HG02571 (cell line): ENCODE measurements at regions not wholly inside any gene's neighbourhood (a gene's known extent, or its start where the extent isn't known, plus 50 kb on each side); places are given as distances from the start of the nearest gene placed in this dataset.
"Not testable (repeated sequence)": the region's sequence is repeated elsewhere in the genome, so short reads cannot be mapped to it uniquely, and the experiment has no call there.

Experiments
- ATAC-seq: cut with Tn5 transposase; IDR thresholded peaks from one replicate; pipeline ENCODE4 v1.9.1; 2021; ENCODE audit warnings: mild to moderate bottlenecking, moderate library complexity; ENCODE audit not compliant: unreplicated experiment

- ATAC-seq = no peak
These were observed 105.3 kb downstream of the CXCL12 start for GRCh38 chr10:44279426-44280126.

DNA sequence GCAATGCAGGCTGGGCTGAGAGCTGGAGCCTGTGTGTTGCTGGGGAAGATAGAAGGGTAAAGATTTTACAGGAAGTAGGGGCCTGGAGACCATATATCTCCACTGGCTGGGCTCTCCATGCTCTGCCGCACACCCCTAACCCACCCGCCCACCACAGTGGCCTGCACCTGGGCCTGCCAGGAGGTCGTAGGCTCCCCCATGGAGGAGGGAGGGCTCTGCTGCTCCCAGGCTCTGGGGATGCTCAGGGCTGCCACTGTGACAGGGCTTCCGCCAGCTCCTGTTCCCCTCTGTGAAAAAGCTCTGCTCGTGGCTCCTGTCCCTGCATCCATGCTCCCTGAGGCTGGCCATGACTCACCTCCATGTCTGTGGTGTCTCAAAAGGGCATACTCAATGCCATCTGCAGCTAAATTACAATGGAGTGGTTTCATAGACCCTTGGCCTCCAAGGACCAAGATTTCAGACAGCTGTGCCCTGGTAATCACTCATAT lies 106.0 kb downstream of the CXCL12 start:
- no peak for ATAC-seq

- ATAC-seq = not testable (repeated sequence)
These were observed 116.4 kb downstream of the CXCL12 start for GRCh38 chr10:44268435-44268948.

GRCh38 chr10:44267007-44267406 lies 117.9 kb downstream of the CXCL12 start:
- no peak for ATAC-seq

DNA sequence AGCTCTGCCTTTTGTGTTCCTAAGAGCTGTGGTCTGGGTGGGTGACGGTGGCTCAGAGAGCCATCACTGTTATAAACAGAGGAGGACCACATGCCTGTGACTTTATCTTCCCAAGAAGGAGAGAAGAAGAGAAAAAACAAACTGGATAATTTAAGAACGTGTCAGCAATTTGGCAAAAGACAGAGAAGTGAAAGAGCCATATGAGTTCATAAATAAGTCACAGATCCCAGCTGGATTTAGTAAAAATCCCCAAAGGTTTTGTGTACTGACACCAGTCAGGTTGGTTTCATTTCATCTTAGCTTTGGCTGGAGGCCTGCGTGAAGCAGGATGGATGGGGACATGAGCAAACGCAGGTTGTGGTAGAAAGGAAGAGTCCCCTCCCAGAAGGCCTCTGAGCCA lies 120.7 kb downstream of the CXCL12 start:
- ATAC-seq = no peak

DNA sequence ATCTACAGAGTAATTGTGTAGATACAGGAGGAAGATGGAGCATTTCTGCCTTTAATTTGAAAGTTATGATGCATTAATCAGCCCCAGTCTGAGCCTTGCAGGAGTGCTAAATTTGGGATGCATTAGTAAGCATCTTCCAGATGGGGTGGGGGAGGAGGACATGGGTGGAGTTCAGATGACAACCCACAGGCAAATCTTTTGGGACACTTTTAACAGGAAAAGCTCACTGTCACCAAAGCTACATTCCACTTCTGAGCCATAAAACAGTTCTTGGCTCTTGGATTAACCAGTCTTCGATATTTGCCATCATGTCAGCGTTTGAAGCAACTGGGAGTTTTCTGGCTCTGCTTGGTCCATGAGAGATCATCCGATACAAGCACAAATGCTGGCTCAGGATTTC lies 121.1 kb downstream of the CXCL12 start:
- ATAC-seq = no peak

DNA sequence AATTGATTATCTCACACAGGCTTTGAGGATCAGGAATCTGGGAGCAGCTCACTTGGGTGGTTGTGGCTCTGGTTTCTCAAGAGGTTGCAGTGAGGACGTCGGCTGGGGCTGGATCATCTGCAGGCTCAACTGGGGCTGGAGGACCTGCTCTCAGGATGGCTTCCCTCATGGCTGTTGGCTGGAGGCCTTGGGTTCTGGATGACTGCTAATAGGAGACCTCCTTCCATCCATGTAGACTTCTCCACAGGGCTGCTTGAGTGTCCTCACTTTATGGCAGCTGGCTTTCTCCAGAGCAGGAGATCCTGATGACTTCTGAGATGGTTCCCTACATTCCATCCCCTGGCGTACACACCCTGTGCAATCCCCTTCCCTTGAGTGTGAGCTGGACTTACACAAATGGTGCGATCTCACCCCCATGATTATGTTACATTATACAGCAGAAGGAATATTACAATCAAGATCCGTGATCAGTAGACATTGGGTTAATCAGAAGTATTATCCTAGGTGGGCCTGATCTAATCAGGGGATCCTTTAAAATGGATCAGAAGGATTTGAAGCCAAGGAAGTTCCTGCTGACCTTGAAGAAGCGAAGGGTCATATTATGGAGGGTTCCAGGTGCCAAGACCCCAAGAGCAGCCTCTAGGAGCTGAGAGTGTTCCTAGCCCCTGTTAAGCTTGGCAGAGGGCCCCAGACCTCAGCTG lies 122.2 kb downstream of the CXCL12 start:
- no peak for ATAC-seq

- ATAC-seq = no peak
These were observed 123.0 kb downstream of the CXCL12 start for GRCh38 chr10:44261710-44262455.

GRCh38 chr10:44261296-44261695 lies 123.6 kb downstream of the CXCL12 start:
- ATAC-seq = no peak

DNA sequence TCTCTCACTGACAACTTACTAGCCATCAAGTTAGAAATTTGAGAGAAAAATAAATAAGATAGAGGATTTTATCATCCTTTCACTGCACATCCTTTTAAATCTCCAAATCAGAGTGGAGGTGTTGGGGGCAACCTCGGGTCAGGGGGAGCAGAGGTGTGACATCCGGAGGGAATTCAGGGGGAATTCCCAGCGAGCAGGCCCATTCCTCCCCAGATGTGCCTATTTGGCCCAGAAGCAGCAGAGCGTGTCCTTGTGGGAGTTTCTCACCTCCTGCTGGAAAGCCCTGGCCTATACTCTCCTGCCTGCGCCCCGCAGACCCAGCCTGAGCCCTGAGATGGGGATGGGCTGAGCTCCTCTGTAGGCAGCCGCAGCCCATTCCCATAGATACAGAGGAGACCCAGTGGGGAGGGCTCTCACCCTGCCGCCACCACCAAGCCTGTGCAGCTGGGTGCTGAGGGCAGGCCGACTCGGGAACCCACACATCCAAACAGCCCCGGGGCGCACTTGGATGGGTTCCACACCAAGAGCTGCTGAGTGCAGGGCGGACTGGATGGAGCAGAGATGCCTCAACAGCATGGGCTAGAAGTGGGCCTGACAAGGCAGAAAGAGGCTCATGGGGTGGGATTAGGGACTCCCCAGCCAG lies 124.5 kb downstream of the CXCL12 start:
- no peak for ATAC-seq

DNA sequence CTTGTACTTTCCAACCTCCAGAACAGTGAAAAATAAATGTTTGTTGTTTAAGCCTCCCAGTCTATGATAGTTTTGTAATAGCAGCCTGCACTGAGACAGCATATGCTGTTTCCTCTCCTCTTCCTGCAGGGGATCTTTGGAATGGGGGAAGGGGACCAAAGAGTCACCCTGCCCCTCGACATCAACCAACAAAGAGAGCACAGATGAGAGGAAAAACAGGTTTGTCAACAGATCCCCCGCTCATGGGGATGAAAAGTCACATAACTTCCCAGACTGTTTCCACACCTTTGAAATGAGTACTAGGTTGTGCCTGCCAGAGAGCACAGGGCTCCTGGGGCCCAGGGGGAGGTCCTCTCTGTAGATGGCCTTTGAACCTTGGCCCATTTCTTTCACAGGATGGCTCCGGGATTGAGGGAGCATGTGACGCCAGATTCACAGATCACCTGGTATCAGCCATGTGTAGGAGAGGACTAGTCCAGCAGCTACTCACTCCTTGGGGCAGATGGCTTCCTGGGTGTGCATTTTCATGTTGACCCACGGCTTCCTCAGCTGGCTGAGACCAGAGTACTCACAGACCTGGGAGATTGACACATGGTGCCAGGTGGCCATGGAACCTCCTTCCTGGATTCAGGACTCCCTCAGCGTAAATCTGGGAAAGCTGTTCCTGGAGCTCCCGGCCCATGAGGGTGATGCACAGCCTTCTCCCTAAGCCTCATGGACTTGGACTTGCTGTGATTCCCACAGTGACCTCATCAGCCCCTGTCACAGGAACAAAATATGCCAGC lies 125.6 kb downstream of the CXCL12 start:
- ATAC-seq = no peak

- no peak for ATAC-seq
These were observed 126.3 kb downstream of the CXCL12 start for GRCh38 chr10:44258460-44259089.

DNA sequence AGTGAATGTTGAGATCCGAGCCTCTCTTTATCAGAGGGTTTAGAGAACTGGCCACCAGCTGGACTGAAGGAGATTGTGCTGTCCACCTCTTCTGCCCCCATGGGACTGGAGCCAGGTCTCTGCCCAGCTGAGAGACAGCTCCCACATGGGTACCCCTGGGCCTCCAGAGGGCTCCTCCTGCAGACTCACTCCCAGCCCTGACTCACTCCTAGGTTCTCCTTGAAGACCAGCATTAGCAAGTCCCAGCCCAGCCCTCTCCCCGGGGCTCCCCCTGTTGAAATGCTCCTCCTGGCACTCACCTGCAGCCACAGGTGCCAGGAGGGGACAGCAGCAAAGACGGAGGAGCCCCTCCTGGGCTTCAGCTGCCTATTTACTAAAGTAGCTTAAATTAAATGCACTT lies 126.9 kb downstream of the CXCL12 start:
- no peak for ATAC-seq

DNA sequence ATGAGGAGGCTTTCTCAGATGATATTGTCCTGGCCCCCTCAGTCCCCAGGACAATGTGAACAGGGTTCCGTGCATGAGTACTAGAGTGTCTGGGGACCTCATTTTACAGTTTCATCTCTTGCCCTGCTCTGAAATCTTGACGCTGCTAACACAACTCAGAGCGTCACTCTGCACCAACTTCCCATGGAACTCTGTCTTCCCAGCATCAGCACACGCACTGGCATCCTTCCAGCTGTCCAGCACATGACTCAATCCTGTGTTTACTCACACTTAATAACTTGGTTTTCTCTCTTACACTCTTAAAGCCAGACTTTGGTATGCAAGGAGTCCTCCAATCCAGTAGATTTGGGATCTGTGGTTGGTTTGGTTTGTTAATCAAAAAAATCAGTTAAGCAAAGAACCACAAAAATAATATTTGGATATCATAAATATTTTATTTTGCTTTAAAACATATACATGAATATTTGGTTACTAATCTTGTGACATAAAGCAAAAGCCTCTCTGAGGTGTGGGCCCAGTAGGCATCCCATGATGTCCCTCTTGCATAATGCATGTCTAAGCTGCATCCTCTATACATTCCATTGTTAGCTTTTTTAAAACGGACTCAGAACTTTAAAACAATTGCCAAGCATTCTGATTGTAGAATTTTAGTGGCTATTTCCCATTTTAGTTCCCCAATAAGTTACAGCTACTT lies 131.0 kb downstream of the CXCL12 start:
- ATAC-seq = no peak

DNA sequence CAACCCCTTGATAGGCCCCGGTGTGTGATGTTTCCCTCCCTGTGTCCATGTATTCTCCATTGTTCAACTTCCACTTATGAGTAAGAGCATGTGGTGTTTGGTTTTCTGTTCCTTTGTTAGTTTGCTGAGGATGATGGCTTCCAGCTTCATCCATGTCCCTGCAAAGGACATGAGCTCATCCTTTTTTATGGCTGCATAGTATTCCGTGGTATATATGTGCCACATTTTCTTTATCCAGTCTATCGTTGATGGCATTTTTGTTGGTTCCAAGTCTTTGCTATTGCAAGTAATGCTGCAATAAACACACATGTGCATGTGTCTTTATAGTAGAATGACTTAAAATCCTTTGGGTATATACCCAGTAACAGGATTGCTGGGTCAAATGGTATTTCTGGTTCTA lies 132.3 kb downstream of the CXCL12 start:
- not testable (repeated sequence) for ATAC-seq

DNA sequence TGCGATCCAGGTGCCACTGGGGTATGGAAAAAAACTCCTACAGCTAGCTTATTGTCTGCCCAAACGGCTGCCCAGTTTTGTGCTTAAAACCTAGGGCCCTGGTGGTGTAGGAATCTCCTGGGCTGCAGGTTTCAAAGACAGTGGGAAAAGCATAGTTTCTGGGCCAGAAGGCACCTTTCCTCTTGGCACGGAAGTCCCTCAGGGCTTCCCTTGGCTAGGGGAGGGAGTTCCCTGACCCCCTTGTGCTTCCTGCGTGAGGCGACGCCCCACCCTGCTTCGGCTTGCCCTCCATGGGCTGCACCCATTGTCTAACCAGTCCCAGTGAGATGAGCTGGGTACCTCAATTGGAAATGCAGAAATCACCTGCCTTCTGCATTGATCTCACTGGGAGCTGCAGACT lies 135.0 kb downstream of the CXCL12 start:
- not testable (repeated sequence) for ATAC-seq

GRCh38 chr10:44249490-44249889 lies 135.4 kb downstream of the CXCL12 start:
- ATAC-seq = no peak

DNA sequence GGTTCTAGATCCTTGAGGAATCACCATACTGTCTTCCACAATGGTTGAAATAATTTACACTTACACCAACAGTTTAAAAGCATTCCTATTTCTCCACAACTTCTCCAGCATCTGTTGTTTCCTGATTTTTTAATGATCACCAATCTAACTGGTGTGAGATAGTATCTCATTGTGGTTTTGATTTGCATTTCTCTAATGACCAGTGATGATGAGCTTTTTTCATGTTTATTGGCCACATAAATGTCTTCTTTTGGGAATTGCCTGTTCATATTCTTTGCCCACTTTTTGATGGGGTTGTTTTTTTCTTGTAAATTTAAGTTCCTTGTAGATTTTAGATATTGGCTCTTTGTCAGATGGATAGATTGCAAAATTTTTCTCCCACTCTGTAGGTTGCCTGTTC lies 138.2 kb downstream of the CXCL12 start:
- ATAC-seq = not testable (repeated sequence)

DNA sequence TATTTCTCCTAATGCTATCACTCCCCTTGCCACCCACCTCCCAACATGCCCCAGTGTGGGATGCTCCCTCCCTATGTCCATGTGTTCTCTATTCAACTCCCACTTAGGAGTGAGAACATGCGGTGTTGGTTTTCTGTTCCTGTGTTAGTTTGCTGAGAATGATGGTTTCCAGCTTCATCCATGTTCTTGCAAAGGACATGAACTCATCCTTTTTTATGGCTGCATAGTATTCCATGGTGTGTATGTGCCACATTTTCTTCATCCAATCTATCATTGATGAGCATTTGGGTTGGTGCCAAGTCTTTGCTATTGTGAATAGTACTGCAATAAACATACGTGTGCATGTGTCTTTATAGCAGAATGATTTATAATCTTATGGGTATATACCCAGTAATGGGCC lies 138.6 kb downstream of the CXCL12 start:
- ATAC-seq = not testable (repeated sequence)
